Vagina (tissue), 2 donors: ENCODE measurements at regions not wholly inside any gene's neighbourhood (a gene's known extent, or its start where the extent isn't known, plus 50 kb on each side); places are given as distances from the start of the nearest gene placed in this dataset.

Source experiments
- DNase-seq, 2 donors: peaks; one replicate each; pipeline ENCODE4 v3.0.0-alpha.2; 2017; ENCODE audit errors: extremely low spot score in 2 of 2
- H3K27ac ChIP-seq: fragments of 200-600 bp; sonication (generic); one replicate; pipeline ENCODE4 v1.5.1; 2019
- H3K27me3 ChIP-seq: fragments of 200-600 bp; sonication (generic); one replicate; pipeline ENCODE4 v1.5.1; 2019
- H3K36me3 ChIP-seq, 2 donors: fragments of 200-600 bp; sonication (generic); one replicate each; pipeline ENCODE4 v1.5.1; 2017 to 2019
- H3K4me1 ChIP-seq: fragments of 200-600 bp; sonication (generic); one replicate; pipeline ENCODE4 v1.5.1; 2019
- H3K4me3 ChIP-seq, 2 donors: fragments of 200-600 bp; sonication (generic); 1 replicate in 1 of 2; 2 replicates in 1 of 2; pipeline ENCODE4 v1.5.1; 2016 to 2019
- H3K9me3 ChIP-seq: fragments of 200-600 bp; sonication (generic); one replicate; pipeline ENCODE4 v1.5.1; 2019
- CTCF ChIP-seq, 3 experiments: fragments of 450-650 bp in 2 of 3; fragments of 200-600 bp in 1 of 3; sonication (generic) in 1 of 3; IDR thresholded peaks; one replicate each; pipeline ENCODE4 v1.5.1; 2017 to 2019; ENCODE audit warnings: antibody characterized with exemption in 3 of 3, mild to moderate bottlenecking in 2 of 3, moderate library complexity in 2 of 3
- POLR2A ChIP-seq, 2 donors: fragments of 450-650 bp; IDR thresholded peaks; one replicate each; pipeline ENCODE4 v1.6.1; 2017; ENCODE audit warnings: antibody characterized with exemption in 2 of 2, mild to moderate bottlenecking in 2 of 2, moderate library complexity in 2 of 2
- POLR2AphosphoS5 ChIP-seq, 2 donors: sonication (generic); formaldehyde crosslinking; IDR thresholded peaks; one replicate each; pipeline ENCODE4 v1.9.0; 2017; ENCODE audit warnings: antibody characterized with exemption in 2 of 2, mild to moderate bottlenecking in 2 of 2, low read depth in 1 of 2; ENCODE audit not compliant: insufficient read depth in 1 of 2
- intact Hi-C: fragments of 100-400 bp; cut with DNase I; formaldehyde crosslinking; loops from one replicate; pipeline ENCODE4 v1.15.1; 2023

- H3K4me1 ChIP-seq = no peaks in the 10 kb centered on the region
- no peak overlapping the region for H3K27ac ChIP-seq
- no peak for DNase-seq
- H3K27me3 ChIP-seq = no peaks in the 10 kb centered on the region
- H3K9me3 ChIP-seq = no peaks in the 10 kb centered on the region
- intact Hi-C loops = no loop called here
- TF ChIP-seq POLR2AphosphoS5 (IDR thresholded peaks at IDR 0.05; ENCODE audit: insufficient read depth in 1 of 2, low read depth in 1 of 2) (no peak), CTCF (IDR thresholded peaks at IDR 0.05) (no peak), POLR2A (IDR thresholded peaks at IDR 0.05) (no peak)
- H3K36me3 ChIP-seq = no peaks in the 10 kb centered on the region
- no peak overlapping the region for H3K4me3 ChIP-seq
Measured at GRCh38 chr1:5165762-5166161, 511.4 kb downstream of the AJAP1 start.

GRCh38 chr1:5164158-5164557 lies 509.7 kb downstream of the AJAP1 start:
- no peak for TF ChIP-seq CTCF (IDR thresholded peaks at IDR 0.05)
- no peak for TF ChIP-seq POLR2A (IDR thresholded peaks at IDR 0.05)
- TF ChIP-seq POLR2AphosphoS5 (IDR thresholded peaks at IDR 0.05; ENCODE audit: insufficient read depth in 1 of 2, low read depth in 1 of 2) = no peak
- Histone ChIP-seq H3K36me3 (no peaks in the 10 kb centered on the region), H3K4me3 (no peak overlapping the region), H3K27me3 (no peaks in the 10 kb centered on the region), H3K4me1 (no peaks in the 10 kb centered on the region), H3K27ac (no peak overlapping the region), H3K9me3 (no peaks in the 10 kb centered on the region)
- intact Hi-C loops = no loop called here
- DNase-seq = no peak

GRCh38 chr1:5161372-5161771 lies 507.0 kb downstream of the AJAP1 start:
- DNase-seq = no peak
- Histone ChIP-seq H3K9me3 (no peaks in the 10 kb centered on the region), H3K4me1 (no peaks in the 10 kb centered on the region), H3K27me3 (no peaks in the 10 kb centered on the region), H3K4me3 (no peak overlapping the region), H3K36me3 (no peaks in the 10 kb centered on the region), H3K27ac (no peak overlapping the region)
- TF ChIP-seq POLR2AphosphoS5 (IDR thresholded peaks at IDR 0.05; ENCODE audit: insufficient read depth in 1 of 2, low read depth in 1 of 2) (no peak), CTCF (IDR thresholded peaks at IDR 0.05) (no peak), POLR2A (IDR thresholded peaks at IDR 0.05) (no peak)
- intact Hi-C loops = no loop called here

GRCh38 chr1:5157175-5157574 lies 502.8 kb downstream of the AJAP1 start:
- TF ChIP-seq CTCF (IDR thresholded peaks at IDR 0.05) (no peak), POLR2AphosphoS5 (IDR thresholded peaks at IDR 0.05; ENCODE audit: insufficient read depth in 1 of 2, low read depth in 1 of 2) (no peak), POLR2A (IDR thresholded peaks at IDR 0.05) (no peak)
- intact Hi-C loops = loop anchor here (5.0 kb wide), 1 partner anchor 240 kb away; no protein-coding TSS in a partner anchor
- H3K36me3 ChIP-seq = no peaks in the 10 kb centered on the region
- H3K27me3 ChIP-seq = no peaks in the 10 kb centered on the region
- no peak for DNase-seq
- H3K4me1 ChIP-seq = no peaks in the 10 kb centered on the region
- H3K9me3 ChIP-seq = no peaks in the 10 kb centered on the region
- H3K27ac ChIP-seq = no peak overlapping the region
- no peak overlapping the region for H3K4me3 ChIP-seq

- Histone ChIP-seq H3K4me1 (no peaks in the 10 kb centered on the region), H3K9me3 (no peaks in the 10 kb centered on the region), H3K36me3 (no peaks in the 10 kb centered on the region), H3K4me3 (no peak overlapping the region), H3K27me3 (no peaks in the 10 kb centered on the region), H3K27ac (no peak overlapping the region)
- intact Hi-C loops = loop anchor here (5.0 kb wide), 1 partner anchor 239 kb away; no protein-coding TSS in a partner anchor
- no peak for DNase-seq
- no peak for TF ChIP-seq CTCF (IDR thresholded peaks at IDR 0.05)
- no peak for TF ChIP-seq POLR2AphosphoS5 (IDR thresholded peaks at IDR 0.05; ENCODE audit: insufficient read depth in 1 of 2, low read depth in 1 of 2)
- no peak for TF ChIP-seq POLR2A (IDR thresholded peaks at IDR 0.05)
Measured at GRCh38 chr1:5156416-5157120, 502.2 kb downstream of the AJAP1 start.
